Iris pigment epithelial cell (primary cell): ENCODE measurements at regions not wholly inside any gene's neighbourhood (a gene's known extent, or its start where the extent isn't known, plus 50 kb on each side); places are given as distances from the start of the nearest gene placed in this dataset.
"Not testable (repeated sequence)": the region's sequence is repeated elsewhere in the genome, so short reads cannot be mapped to it uniquely, and the experiment has no call there.

Experiments used
- DNase-seq: peaks from one replicate; pipeline ENCODE4 v3.0.0-alpha.2; 2011; ENCODE audit warnings: low read depth

GRCh38 chr15:35208353-35208752 is 123.3 kb upstream of the NANOGP8 start:
- no peak for DNase-seq

GRCh38 chr15:35206060-35206675 is 121.1 kb upstream of the NANOGP8 start:
- DNase-seq: peak; percentile 26

GRCh38 chr15:35198197-35198596 is 113.1 kb upstream of the NANOGP8 start:
- DNase-seq: no peak

- no peak for DNase-seq
These were observed 112.7 kb upstream of the NANOGP8 start for GRCh38 chr15:35197754-35198153.

- DNase-seq: no peak
These were observed 112.2 kb upstream of the NANOGP8 start for GRCh38 chr15:35197306-35197705.

- no peak for DNase-seq
These were observed 111.2 kb upstream of the NANOGP8 start for GRCh38 chr15:35196273-35196672.

- no peak for DNase-seq
These were observed 110.6 kb upstream of the NANOGP8 start for GRCh38 chr15:35195649-35196048.

GRCh38 chr15:35195031-35195430 is 109.9 kb upstream of the NANOGP8 start:
- no peak for DNase-seq

- peak; percentile 15 for DNase-seq
These were observed 109.2 kb upstream of the NANOGP8 start for GRCh38 chr15:35194296-35194695.

- no peak for DNase-seq
These were observed 106.7 kb upstream of the NANOGP8 start for GRCh38 chr15:35191783-35192182.

- DNase-seq: no peak
These were observed 101.3 kb upstream of the NANOGP8 start for GRCh38 chr15:35186346-35186745.

- DNase-seq: no peak
These were observed 99.6 kb upstream of the NANOGP8 start for GRCh38 chr15:35184646-35185045.

GRCh38 chr15:35182841-35183479 is 97.9 kb upstream of the NANOGP8 start:
- DNase-seq: no peak

- DNase-seq: peak; percentile 73
These were observed 96.4 kb upstream of the NANOGP8 start for GRCh38 chr15:35181538-35181937.

GRCh38 chr15:35179739-35180138 is 94.6 kb upstream of the NANOGP8 start:
- no peak for DNase-seq

GRCh38 chr15:35178186-35178585 is 93.1 kb upstream of the NANOGP8 start:
- not testable (repeated sequence) for DNase-seq

GRCh38 chr15:35174948-35175347 is 89.9 kb upstream of the NANOGP8 start:
- DNase-seq: no peak

- DNase-seq: peak; percentile 47
These were observed 88.5 kb upstream of the NANOGP8 start for GRCh38 chr15:35173444-35174118.

- DNase-seq: peak; percentile 32
These were observed 85.1 kb upstream of the NANOGP8 start for GRCh38 chr15:35170207-35170606.

- DNase-seq: peak; percentile 76
These were observed 83.4 kb upstream of the NANOGP8 start for GRCh38 chr15:35168464-35168863.

GRCh38 chr15:35167675-35168074 is 82.6 kb upstream of the NANOGP8 start:
- no peak for DNase-seq

GRCh38 chr15:35166730-35167359 is 81.8 kb upstream of the NANOGP8 start:
- peak; percentile 37 for DNase-seq

GRCh38 chr15:35161694-35162093 is 76.6 kb upstream of the NANOGP8 start:
- no peak for DNase-seq
